Cardiac muscle cell (in vitro differentiated cells and primary cell): ENCODE measurements at regions not wholly inside any gene's neighbourhood (a gene's known extent, or its start where the extent isn't known, plus 50 kb on each side); places are given as distances from the start of the nearest gene placed in this dataset.

Experiments used
- DNase-seq, 2 donors: peaks; one replicate each; pipeline versions ENCODE4 v3.0.0 to v3.0.0-alpha.2; 2010 to 2017; ENCODE audit warnings: low read depth in 1 of 2, low spot score in 1 of 2
- H3K27ac ChIP-seq: fragments of 200-600 bp; sonication (generic); 2 replicates; pipeline ENCODE4 v1.5.1; 2016
- H3K27me3 ChIP-seq: fragments of 200-600 bp; sonication (generic); 2 replicates; pipeline ENCODE4 v1.6.0; 2016; ENCODE audit warnings: control low read depth
- H3K36me3 ChIP-seq: fragments of 200-600 bp; sonication (generic); 2 replicates; pipeline ENCODE4 v1.5.1; 2016; ENCODE audit warnings: control low read depth
- H3K4me1 ChIP-seq: fragments of 200-600 bp; sonication (generic); 2 replicates; pipeline ENCODE4 v1.8.1; 2017; ENCODE audit warnings: low read depth, mild to moderate bottlenecking, mixed run types
- H3K4me3 ChIP-seq: fragments of 200-600 bp; sonication (generic); 2 replicates; pipeline ENCODE4 v1.5.1; 2016; ENCODE audit warnings: mild to moderate bottlenecking
- H3K9me3 ChIP-seq: fragments of 200-600 bp; sonication (generic); 2 replicates; pipeline ENCODE4 v1.5.1; 2017; ENCODE audit warnings: low read depth, mild to moderate bottlenecking, control low read depth
- TF ChIP-seq, protein P1 (sequence below): IDR thresholded peaks from 2 replicates; pipeline ENCODE4 v1.5.1; 2012; ENCODE audit warnings: low read depth, mild to moderate bottlenecking, low read length

DNA sequence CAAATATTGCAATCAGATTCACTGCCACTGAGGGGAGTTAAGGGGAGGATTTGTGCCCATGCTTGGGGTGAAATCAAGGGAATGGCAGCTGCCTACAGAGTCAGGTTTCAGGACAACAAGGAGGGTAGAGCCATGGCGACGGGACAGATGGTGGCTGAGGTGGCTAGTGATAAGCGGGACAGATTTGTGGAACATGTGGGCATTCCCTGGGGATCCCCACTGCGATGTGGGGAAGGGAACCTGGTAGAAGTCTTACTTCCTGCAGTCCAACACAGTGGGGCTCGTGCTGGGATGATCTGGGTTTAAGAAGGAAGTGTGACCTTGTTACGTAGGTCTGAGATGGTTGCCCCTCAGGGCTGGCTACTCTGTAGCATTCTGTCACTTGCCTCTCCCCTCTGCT is 292.0 kb upstream of the JARID2 start:
- no peaks in the 10 kb centered on the region for H3K36me3 ChIP-seq
- no peak for DNase-seq
- peaks cover 6% of the 10 kb centered on the region for H3K4me1 ChIP-seq
- H3K9me3 ChIP-seq, result no peaks in the 10 kb centered on the region
- H3K4me3 ChIP-seq, result no peak overlapping the region
- TF ChIP-seq, protein P1, sequence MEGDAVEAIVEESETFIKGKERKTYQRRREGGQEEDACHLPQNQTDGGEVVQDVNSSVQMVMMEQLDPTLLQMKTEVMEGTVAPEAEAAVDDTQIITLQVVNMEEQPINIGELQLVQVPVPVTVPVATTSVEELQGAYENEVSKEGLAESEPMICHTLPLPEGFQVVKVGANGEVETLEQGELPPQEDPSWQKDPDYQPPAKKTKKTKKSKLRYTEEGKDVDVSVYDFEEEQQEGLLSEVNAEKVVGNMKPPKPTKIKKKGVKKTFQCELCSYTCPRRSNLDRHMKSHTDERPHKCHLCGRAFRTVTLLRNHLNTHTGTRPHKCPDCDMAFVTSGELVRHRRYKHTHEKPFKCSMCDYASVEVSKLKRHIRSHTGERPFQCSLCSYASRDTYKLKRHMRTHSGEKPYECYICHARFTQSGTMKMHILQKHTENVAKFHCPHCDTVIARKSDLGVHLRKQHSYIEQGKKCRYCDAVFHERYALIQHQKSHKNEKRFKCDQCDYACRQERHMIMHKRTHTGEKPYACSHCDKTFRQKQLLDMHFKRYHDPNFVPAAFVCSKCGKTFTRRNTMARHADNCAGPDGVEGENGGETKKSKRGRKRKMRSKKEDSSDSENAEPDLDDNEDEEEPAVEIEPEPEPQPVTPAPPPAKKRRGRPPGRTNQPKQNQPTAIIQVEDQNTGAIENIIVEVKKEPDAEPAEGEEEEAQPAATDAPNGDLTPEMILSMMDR, result no peak
- H3K27me3 ChIP-seq, result no peaks in the 10 kb centered on the region
- no peak overlapping the region for H3K27ac ChIP-seq

DNA sequence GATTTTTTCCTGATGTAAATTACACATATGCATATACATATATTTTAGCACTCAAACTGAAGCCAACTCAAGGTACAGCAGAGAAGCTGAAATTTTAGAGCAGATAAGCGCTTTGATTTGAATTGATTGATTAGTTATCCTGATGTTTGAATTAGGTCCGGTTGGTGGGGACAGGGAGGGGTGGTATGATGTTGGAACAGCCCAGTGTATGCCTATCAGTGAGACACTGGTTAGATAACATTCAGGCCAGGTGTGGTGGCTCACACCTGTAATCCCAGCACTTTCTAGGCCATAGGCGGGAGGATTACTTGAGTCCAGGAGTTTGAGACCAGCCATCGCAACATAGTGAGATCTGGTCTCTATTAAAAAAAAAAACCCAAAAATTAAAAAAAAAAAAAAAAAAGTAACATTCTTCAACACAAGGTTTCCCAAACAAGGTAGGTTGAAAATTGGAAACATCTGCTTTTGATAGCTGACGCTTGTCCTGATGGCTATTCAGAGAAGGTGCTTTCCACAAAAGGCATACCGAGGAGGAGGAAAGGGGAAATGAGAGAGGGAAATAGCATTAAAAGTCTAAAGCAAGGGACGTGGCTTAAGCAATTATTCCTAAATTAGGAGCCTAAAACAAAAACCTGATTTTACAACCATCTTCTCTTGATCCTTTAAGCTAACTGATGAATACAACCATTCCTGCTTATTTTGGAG is 288.4 kb upstream of the JARID2 start:
- DNase-seq, result no peak
- TF ChIP-seq, protein P1, result no peak
- Histone ChIP-seq H3K4me3 (no peak overlapping the region), H3K9me3 (no peaks in the 10 kb centered on the region), H3K27ac (no peak overlapping the region), H3K27me3 (no peaks in the 10 kb centered on the region), H3K4me1 (no peaks in the 10 kb centered on the region), H3K36me3 (no peaks in the 10 kb centered on the region)

DNA sequence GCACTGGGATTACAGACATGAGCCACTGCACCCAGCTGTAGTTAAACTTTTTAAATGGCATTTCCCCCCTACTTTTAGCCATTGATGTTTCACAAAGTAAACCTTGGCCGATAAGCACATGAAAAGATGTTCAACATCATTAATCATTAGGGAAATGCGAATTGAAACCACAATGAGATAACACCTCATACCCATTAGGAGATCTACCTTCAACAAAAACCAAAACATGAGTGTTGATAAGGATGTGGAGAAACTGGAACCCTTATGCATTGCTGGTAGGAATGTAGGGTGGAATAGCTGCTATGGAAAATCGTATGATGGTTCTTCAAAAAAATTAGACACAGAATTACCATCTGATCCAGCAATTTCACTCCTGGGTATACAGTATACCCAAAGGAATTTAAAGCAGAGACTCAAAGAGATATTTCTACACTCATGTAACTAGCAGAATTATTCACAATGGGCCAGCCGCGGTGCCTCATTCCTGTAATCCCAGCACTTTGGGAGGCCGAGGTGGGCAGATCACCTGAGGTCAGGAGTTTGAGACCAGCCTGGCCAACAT is 286.5 kb upstream of the JARID2 start:
- Histone ChIP-seq H3K27me3 (no peaks in the 10 kb centered on the region), H3K4me3 (no peak overlapping the region), H3K27ac (no peak overlapping the region), H3K4me1 (no peaks in the 10 kb centered on the region), H3K36me3 (no peaks in the 10 kb centered on the region), H3K9me3 (no peaks in the 10 kb centered on the region)
- TF ChIP-seq, protein P1, result no peak
- no peak for DNase-seq

DNA sequence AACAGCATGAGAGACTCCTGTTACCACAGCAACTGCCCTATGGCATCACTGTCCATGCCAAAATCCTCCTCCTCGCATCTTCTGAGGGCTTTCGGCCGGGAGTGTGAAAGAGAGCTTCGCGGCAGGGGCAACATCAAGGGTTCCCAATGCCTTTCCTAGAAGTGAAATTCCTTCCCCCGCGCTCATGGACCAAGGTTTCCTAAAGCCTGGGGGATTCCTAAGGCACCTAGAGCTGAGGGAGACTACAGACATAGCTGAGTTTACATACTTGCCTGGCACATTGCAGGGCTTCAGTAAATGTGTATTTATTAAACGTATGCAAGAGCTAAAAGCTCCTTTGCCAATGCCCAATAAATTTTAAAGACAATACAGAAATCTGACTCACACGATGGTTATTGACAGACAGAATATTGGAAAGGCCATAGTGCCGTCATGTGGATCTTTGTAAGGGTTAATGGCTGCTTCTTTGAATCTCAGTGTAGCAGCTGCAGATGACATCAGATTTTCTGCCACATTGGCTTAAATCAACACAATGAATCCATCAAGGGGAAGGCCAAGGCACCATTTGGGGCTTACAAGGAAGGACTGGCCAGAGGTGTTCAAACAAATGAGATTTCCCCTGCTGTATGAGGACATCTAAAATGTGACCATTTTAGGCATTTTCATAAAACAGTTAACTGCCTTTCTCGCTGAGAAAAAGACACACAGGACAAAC is 281.2 kb upstream of the JARID2 start:
- Histone ChIP-seq H3K4me3 (no peak overlapping the region), H3K9me3 (no peaks in the 10 kb centered on the region), H3K27me3 (no peaks in the 10 kb centered on the region), H3K36me3 (no peaks in the 10 kb centered on the region), H3K27ac (no peak overlapping the region), H3K4me1 (no peaks in the 10 kb centered on the region)
- DNase-seq, result no peak
- TF ChIP-seq, protein P1, result no peak

DNA sequence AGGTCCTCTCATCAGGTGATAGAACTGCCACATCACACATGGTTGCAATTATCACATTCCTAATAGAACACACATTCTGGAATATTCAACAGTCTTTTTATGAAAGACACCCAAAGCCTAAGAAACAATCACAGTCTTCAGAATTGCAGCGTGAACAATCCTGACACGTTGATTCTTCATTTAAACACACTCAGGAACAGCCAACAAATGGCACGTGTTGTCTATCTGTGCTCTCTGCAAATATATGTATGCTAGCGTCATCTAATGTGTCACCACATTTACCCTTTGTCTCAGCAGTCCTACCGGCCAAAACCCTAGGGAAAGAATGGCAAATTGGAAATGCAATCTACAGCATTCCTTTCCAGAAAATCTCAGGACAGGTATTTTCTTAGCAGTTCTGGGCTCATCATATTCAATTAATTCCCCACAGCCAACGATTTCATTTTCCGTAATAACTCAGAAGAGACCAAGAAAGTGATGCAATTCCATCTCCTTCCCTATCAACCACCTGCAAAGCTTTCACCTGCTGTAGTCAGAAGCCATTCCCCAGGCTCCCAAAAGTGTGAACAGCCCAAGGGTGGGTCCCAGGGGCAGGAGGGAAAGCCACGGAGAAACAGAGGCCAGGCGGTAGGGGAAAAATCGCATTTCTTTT is 280.3 kb upstream of the JARID2 start:
- Histone ChIP-seq H3K9me3 (no peaks in the 10 kb centered on the region), H3K4me1 (no peaks in the 10 kb centered on the region), H3K4me3 (no peak overlapping the region), H3K27me3 (no peaks in the 10 kb centered on the region), H3K36me3 (no peaks in the 10 kb centered on the region), H3K27ac (no peak overlapping the region)
- TF ChIP-seq, protein P1, result no peak
- DNase-seq, result no peak
